ENCODE measurements at regions not wholly inside any gene's neighbourhood (a gene's known extent, or its start where the extent isn't known, plus 50 kb on each side); places are given as distances from the start of the nearest gene placed in this dataset.
"Not testable (repeated sequence)": the region's sequence is repeated elsewhere in the genome, so short reads cannot be mapped to it uniquely, and the experiment has no call there.

DNA sequence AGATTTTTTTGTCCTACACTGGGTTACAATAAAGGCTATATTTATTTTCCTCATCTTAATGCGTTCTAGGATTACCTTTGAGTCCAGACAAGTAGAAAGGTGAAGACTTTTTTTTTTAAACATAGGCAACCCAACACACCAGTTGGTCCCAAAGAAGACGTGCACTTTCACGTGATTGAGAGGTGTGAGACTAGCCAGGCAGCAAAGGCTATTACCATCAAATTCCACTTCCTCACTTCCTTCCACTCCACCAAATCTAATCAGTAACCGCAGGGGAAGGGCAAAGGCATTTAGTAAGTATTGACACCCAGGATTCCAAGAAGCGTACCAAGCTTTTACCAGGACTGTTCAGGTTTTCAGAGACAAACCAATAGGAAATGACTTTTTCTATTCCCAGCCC, 109.3 kb downstream of the APIP start:
- DNase-seq (ENCODE audit: low read depth, low spot score), result no peak
- Histone ChIP-seq H3K9me3 (ENCODE audit: control insufficient read depth, insufficient read depth, low read length) (no peaks in the 10 kb centered on the region), H3K27me3 (ENCODE audit: control insufficient read depth, insufficient read depth, low read length) (no peaks in the 10 kb centered on the region), H3K4me3 (ENCODE audit: low read depth, low read length) (no peak overlapping the region), H3K27ac (ENCODE audit: low read depth, low read length) (no peak overlapping the region)
- POLR2A ChIA-PET, result no interaction called here
- TF ChIP-seq CTCF (IDR thresholded peaks at IDR 0.05; ENCODE audit: low read depth, low read length), result no peak
- CTCF ChIA-PET, result no interaction called here

DNA sequence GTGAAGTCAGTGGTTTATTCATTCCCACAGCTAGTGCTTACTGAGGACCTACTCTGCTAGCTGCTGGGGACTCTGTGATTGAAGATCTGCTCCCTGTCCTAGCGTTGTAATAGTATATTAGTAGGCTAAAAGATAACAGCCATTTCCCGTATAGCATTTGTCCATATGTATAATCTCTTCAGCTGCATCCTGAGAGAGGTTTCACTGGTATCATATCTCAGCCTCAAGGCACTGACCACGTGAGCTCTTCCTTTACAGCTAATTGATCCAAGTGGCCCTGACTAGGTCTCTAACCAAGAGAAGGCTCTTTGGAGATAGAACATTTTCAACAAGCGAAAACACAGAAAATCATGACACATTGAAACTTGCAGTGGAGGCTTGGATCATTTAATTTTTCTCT, 110.2 kb downstream of the APIP start:
- no peak for TF ChIP-seq CTCF (IDR thresholded peaks at IDR 0.05; ENCODE audit: low read depth, low read length)
- Histone ChIP-seq H3K9me3 (ENCODE audit: control insufficient read depth, insufficient read depth, low read length) (no peaks in the 10 kb centered on the region), H3K4me3 (ENCODE audit: low read depth, low read length) (no peak overlapping the region), H3K27me3 (ENCODE audit: control insufficient read depth, insufficient read depth, low read length) (no peaks in the 10 kb centered on the region), H3K27ac (ENCODE audit: low read depth, low read length) (no peak overlapping the region)
- ChIA-PET POLR2A (no interaction called here), CTCF (no interaction called here)
- no peak for DNase-seq (ENCODE audit: low read depth, low spot score)

DNA sequence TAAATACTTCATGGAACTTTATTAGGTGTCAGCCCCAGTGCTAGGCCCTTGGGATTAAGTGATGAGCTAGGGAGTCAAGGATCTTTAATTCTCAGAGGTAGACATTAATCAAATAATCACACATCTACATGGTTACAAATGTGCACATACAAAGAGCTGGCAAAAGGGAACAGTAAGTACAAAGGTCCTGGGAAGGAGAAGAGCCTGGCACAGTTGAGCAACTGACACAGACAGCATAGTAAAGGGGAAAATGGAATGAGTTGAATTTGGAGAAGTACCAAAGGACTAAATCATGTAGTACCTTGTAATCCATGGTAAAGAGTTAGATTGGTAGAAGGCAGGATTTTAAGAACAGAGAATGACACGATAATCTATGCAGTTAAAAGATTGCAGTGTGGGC, 116.3 kb downstream of the APIP start:
- ChIA-PET CTCF (no interaction called here), POLR2A (no interaction called here)
- no peak overlapping the region for H3K27ac ChIP-seq (ENCODE audit: low read depth, low read length)
- H3K27me3 ChIP-seq (ENCODE audit: control insufficient read depth, insufficient read depth, low read length), result no peaks in the 10 kb centered on the region
- H3K9me3 ChIP-seq (ENCODE audit: control insufficient read depth, insufficient read depth, low read length), result no peaks in the 10 kb centered on the region
- no peak for TF ChIP-seq CTCF (IDR thresholded peaks at IDR 0.05; ENCODE audit: low read depth, low read length)
- no peak for DNase-seq (ENCODE audit: low read depth, low spot score)
- H3K4me3 ChIP-seq (ENCODE audit: low read depth, low read length), result no peak overlapping the region

GRCh38 chr11:34798985-34799384, 117.2 kb downstream of the APIP start:
- Histone ChIP-seq H3K4me3 (ENCODE audit: low read depth, low read length) (no peak overlapping the region), H3K27ac (ENCODE audit: low read depth, low read length) (no peak overlapping the region), H3K9me3 (ENCODE audit: control insufficient read depth, insufficient read depth, low read length) (no peaks in the 10 kb centered on the region), H3K27me3 (ENCODE audit: control insufficient read depth, insufficient read depth, low read length) (no peaks in the 10 kb centered on the region)
- ChIA-PET CTCF (no interaction called here), POLR2A (no interaction called here)
- no peak for TF ChIP-seq CTCF (IDR thresholded peaks at IDR 0.05; ENCODE audit: low read depth, low read length)
- no peak for DNase-seq (ENCODE audit: low read depth, low spot score)

DNA sequence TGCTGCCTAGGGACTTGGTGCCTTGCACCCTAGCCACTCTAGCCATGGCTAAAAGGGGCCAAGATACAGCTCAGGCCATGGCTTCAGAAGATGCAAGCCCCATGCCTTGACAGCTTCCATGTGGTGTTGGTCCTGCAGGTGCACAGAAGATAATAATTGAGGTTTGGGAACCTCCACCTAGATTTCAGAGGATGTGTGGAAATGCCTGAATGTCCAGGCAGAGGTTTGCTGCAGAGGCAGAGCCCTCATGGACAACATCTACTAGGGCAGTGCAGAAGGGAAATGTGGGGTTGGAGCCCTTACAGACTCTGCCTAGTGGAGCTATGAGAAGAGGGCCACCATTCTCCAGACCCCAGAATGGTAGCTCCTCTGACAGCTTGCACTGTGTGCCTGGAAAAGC, 118.7 kb downstream of the APIP start:
- H3K27me3 ChIP-seq (ENCODE audit: control insufficient read depth, insufficient read depth, low read length); H3K27ac ChIP-seq (ENCODE audit: low read depth, low read length); H3K9me3 ChIP-seq (ENCODE audit: control insufficient read depth, insufficient read depth, low read length); CTCF ChIA-PET; H3K4me3 ChIP-seq (ENCODE audit: low read depth, low read length); POLR2A ChIA-PET; DNase-seq (ENCODE audit: low read depth, low spot score): not testable (repeated sequence)

DNA sequence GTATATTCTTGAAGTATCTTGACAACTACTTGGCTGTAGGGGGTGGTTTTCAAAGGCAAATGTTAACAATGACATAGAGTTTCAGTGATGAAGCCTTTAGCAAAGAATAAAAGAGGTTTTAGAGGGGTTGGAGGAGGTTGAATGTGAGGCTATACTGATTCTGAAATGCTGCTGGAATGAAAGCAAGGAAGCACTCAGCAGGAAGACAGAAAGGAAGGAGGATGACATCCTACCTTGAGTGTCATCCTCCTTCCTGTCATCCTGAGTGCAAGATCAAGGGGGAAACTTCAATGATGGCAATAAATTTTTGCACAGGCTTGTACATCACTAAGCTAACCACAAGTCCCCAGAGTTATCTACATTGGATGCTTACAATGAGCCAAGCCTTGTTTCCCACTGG, 120.5 kb downstream of the APIP start:
- H3K9me3 ChIP-seq (ENCODE audit: control insufficient read depth, insufficient read depth, low read length), result no peaks in the 10 kb centered on the region
- H3K27ac ChIP-seq (ENCODE audit: low read depth, low read length), result no peak overlapping the region
- POLR2A ChIA-PET, result no interaction called here
- no peak overlapping the region for H3K4me3 ChIP-seq (ENCODE audit: low read depth, low read length)
- no peaks in the 10 kb centered on the region for H3K27me3 ChIP-seq (ENCODE audit: control insufficient read depth, insufficient read depth, low read length)
- DNase-seq (ENCODE audit: low read depth, low spot score), result no peak
- CTCF ChIA-PET, result no interaction called here
- TF ChIP-seq CTCF (IDR thresholded peaks at IDR 0.05; ENCODE audit: low read depth, low read length), result no peak
